Large intestine (tissue), 3 donors: ENCODE measurements at regions not wholly inside any gene's neighbourhood (a gene's known extent, or its start where the extent isn't known, plus 50 kb on each side); places are given as distances from the start of the nearest gene placed in this dataset.

Source experiments
- DNase-seq, 2 donors: peaks; one replicate each; pipeline versions ENCODE4 v3.0.0 to v3.0.0-alpha.2; 2013
- H3K27ac ChIP-seq: one replicate; pipeline ENCODE4 v1.5.1; 2013; ENCODE audit warnings: low read length
- H3K27me3 ChIP-seq: 2 replicates; pipeline ENCODE4 v1.6.1; 2013; ENCODE audit warnings: low read length; ENCODE audit not compliant: control insufficient read depth, insufficient read depth
- H3K36me3 ChIP-seq: 2 replicates; pipeline ENCODE4 v1.6.1; 2013; ENCODE audit warnings: low read length; ENCODE audit not compliant: control insufficient read depth, insufficient read depth
- H3K4me1 ChIP-seq: one replicate; pipeline ENCODE4 v1.6.1; 2013; ENCODE audit warnings: low read length; ENCODE audit not compliant: control insufficient read depth, insufficient read depth
- H3K4me3 ChIP-seq: one replicate; pipeline ENCODE4 v1.5.1; 2013; ENCODE audit warnings: low read length
- H3K9me3 ChIP-seq: one replicate; pipeline ENCODE4 v1.6.1; 2013; ENCODE audit warnings: mild to moderate bottlenecking, low read depth, low read length, moderate library complexity; ENCODE audit not compliant: control insufficient read depth
- WGBS: methylation state at CpG from one replicate; pipeline ENCODE4 v1.1.5; 2013; ENCODE audit warnings: low lambda C conversion rate; ENCODE audit not compliant: insufficient coverage; 5-methylcytosine and 5-hydroxymethylcytosine counted together

DNA sequence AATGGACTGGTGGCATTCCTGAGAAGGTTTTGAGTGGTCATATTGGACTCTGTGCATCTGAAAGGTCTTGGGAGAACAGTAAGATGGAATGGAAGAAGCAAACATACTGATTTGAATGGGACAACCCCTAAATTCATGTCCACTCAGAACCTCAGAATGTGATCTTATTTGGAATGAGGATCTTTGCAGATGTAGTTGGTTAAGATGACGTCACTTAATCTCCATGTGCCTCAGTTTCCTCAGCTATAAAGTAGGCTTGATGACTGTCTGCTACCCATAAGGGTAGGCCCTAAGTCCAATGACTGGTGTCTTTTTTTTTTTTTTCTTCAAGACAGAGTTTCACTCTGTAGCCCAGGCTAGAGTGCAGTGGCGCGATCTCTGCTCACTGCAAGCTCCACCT lies 71.1 kb upstream of the SOX21 start:
- H3K4me1 ChIP-seq = no peaks in the 10 kb centered on the region
- H3K36me3 ChIP-seq = no peaks in the 10 kb centered on the region
- H3K27me3 ChIP-seq = no peaks in the 10 kb centered on the region
- H3K9me3 ChIP-seq = no peaks in the 10 kb centered on the region
- H3K4me3 ChIP-seq = no peak overlapping the region
- no peak overlapping the region for H3K27ac ChIP-seq
- DNase-seq = no peak
- no CpG with 5 or more reads among the region's 3 CpGs for WGBS

- no peak overlapping the region for H3K27ac ChIP-seq
- no CpG with 5 or more reads among the region's 4 CpGs for WGBS
- no peak overlapping the region for H3K4me3 ChIP-seq
- H3K36me3 ChIP-seq = no peaks in the 10 kb centered on the region
- H3K9me3 ChIP-seq = no peaks in the 10 kb centered on the region
- no peaks in the 10 kb centered on the region for H3K4me1 ChIP-seq
- H3K27me3 ChIP-seq = no peaks in the 10 kb centered on the region
- DNase-seq = no peak
Observed at GRCh38 chr13:94780421-94780820, 68.1 kb upstream of the SOX21 start.

DNA sequence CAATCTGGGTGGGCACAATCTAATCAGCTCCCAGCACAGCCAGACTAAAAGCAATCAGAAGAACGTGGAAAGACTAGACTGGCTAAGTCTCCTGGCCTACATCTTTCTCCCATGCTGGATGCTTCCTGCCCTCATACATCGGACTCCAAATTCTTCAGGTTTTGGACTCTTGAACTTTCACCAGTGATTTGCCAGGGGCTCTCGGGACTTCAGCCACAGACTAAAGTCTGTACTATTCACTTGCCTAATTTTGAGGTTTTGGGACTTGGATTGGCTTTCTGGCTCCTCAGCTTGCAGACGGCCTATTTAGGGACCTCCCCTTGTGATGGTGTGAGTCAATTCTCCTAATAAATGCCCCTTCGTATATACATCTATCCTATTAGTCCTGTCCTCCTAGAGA lies 66.6 kb upstream of the SOX21 start:
- Histone ChIP-seq H3K27ac (no peak overlapping the region), H3K36me3 (no peaks in the 10 kb centered on the region), H3K9me3 (no peaks in the 10 kb centered on the region), H3K4me3 (no peak overlapping the region), H3K27me3 (no peaks in the 10 kb centered on the region), H3K4me1 (no peaks in the 10 kb centered on the region)
- 100% methylated on average over 1 of the region's 5 CpGs for WGBS
- DNase-seq = no peak

DNA sequence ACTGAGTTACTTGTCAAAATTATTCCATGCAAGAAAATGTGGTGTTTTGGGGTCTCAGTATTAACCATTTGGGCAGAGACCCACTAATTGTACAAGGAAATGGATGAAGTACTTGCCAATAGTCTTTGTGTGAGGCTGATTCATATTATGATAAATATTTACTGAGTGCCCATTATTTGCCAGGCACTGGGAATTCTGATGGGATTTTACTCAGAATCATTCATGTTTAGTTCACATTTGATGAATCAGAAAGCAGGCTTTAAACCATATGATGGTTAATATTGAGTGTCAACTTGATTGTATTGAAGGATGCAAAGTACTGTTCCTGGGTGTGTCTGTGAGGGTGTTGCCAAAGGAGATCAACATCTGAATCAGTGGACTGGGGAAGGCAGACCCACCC lies 66.2 kb upstream of the SOX21 start:
- Histone ChIP-seq H3K9me3 (no peaks in the 10 kb centered on the region), H3K4me3 (no peak overlapping the region), H3K27me3 (no peaks in the 10 kb centered on the region), H3K4me1 (no peaks in the 10 kb centered on the region), H3K27ac (no peak overlapping the region), H3K36me3 (no peaks in the 10 kb centered on the region)
- no peak for DNase-seq

- Histone ChIP-seq H3K27ac (no peak overlapping the region), H3K4me1 (no peaks in the 10 kb centered on the region), H3K36me3 (no peaks in the 10 kb centered on the region), H3K4me3 (no peak overlapping the region), H3K9me3 (no peaks in the 10 kb centered on the region), H3K27me3 (no peaks in the 10 kb centered on the region)
- WGBS = no CpG with 5 or more reads among the region's 1 CpG
- no peak for DNase-seq
Observed at GRCh38 chr13:94776956-94777355, 64.6 kb upstream of the SOX21 start.

DNA sequence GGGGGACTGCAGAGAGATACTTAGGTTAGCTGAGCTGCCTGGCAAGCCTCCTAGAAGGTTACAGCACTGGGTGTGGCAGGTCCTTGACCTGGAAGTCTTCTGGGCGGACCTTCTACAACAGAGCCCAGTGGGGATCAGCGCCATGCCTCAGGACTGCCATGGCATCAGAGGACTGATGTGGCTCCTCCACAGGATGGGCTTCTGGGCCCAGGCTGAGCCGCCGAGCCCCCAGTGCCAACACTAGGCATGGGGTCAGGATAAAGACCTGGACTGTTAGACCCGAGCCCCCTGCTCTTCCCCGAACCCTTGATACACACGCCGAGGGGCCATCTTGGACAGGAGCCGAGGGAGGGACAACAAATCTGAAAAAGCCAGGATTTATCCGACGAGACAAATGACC lies 64.0 kb upstream of the SOX21 start:
- Histone ChIP-seq H3K27me3 (no peaks in the 10 kb centered on the region), H3K27ac (no peak overlapping the region), H3K9me3 (no peaks in the 10 kb centered on the region), H3K36me3 (no peaks in the 10 kb centered on the region), H3K4me3 (no peak overlapping the region), H3K4me1 (no peaks in the 10 kb centered on the region)
- WGBS = no CpG with 5 or more reads among the region's 11 CpGs
- no peak for DNase-seq

GRCh38 chr13:94765814-94766213 lies 53.5 kb upstream of the SOX21 start:
- no peaks in the 10 kb centered on the region for H3K4me1 ChIP-seq
- DNase-seq = no peak
- H3K27ac ChIP-seq = no peak overlapping the region
- H3K4me3 ChIP-seq = no peak overlapping the region
- H3K36me3 ChIP-seq = no peaks in the 10 kb centered on the region
- H3K9me3 ChIP-seq = no peaks in the 10 kb centered on the region
- no CpG with 5 or more reads among the region's 7 CpGs for WGBS
- peaks cover 3% of the 10 kb centered on the region for H3K27me3 ChIP-seq

DNA sequence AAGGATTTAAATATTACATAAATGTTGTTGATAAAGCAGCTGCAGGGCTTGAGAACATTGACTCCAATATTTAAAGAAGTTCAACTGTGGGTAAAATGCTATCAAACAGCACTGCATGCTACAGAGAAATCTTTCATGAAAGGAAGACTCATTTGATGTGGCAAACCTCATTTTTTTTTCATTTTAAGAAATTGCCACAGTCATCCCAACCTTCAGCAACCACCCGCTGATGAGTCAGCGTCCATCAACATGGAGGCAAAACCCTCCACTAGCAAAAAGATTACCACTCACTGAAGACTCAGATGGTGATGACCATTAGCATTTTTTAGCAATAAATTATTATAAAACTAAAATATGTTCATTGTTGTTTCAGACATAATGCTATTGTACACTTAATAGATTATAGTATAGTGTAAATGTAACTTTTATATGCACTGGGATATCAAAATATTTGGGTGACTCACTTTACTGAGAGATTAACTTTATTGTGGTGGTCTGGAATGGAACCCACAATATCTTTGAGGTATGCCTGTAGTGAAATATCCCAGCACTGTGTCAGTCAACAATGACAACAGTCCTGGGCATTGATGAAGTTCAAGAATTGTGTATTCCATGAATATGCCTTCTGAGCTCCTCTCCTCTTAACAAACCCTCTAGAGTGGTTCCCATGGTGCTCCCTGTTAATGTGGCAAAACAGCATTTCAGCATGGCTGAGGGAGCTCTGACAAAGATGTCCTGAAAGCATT lies 52.4 kb upstream of the SOX21 start:
- Histone ChIP-seq H3K27ac (no peak overlapping the region), H3K4me1 (no peaks in the 10 kb centered on the region), H3K27me3 (peaks cover 3% of the 10 kb centered on the region), H3K4me3 (no peak overlapping the region), H3K36me3 (no peaks in the 10 kb centered on the region), H3K9me3 (no peaks in the 10 kb centered on the region)
- no peak for DNase-seq
- no CpG with 5 or more reads among the region's 2 CpGs for WGBS
